ENCODE measurements at regions not wholly inside any gene's neighbourhood (a gene's known extent, or its start where the extent isn't known, plus 50 kb on each side); places are given as distances from the start of the nearest gene placed in this dataset.

GRCh38 chr1:220327106-220327505, 54.9 kb upstream of the RAB3GAP2 start:
- no peaks in the 10 kb centered on the region for H3K36me3 ChIP-seq (ENCODE audit: control insufficient read depth, low read depth, low read length)
- H3K9me3 ChIP-seq (ENCODE audit: control insufficient read depth, low read depth, low read length), result no peaks in the 10 kb centered on the region
- no peaks in the 10 kb centered on the region for H3K27me3 ChIP-seq (ENCODE audit: control insufficient read depth, insufficient read depth, low read length)
- H3K4me3 ChIP-seq (ENCODE audit: low read length), result no peak overlapping the region
- H3K4me1 ChIP-seq (ENCODE audit: control insufficient read depth, low read depth, low read length), result peaks cover 8% of the 10 kb centered on the region
- H3K9ac ChIP-seq (ENCODE audit: low read length), result no peak overlapping the region
- no peak overlapping the region for H3K27ac ChIP-seq (ENCODE audit: low read length)

DNA sequence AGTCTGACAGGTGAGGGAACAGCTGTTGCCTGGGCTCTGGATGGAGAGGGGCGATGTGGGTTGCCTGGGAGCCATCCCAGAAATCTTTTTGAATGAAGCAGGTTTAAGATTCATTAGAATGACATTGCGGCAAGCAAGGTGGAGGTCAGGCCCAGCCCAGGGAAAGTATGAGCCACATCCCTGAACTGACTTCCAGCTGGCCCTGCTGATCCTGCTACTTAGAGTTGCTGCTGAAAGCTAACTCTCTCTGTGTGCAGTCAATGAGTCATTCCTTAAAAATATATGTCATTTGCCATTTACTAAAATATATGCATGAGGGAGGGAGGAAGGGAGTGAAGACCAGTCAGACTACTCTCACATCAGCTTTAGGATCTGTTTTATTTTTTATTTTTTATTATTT, 54.3 kb upstream of the RAB3GAP2 start:
- Histone ChIP-seq H3K36me3 (ENCODE audit: control insufficient read depth, low read depth, low read length) (no peaks in the 10 kb centered on the region), H3K4me1 (ENCODE audit: control insufficient read depth, low read depth, low read length) (peaks cover 8% of the 10 kb centered on the region), H3K9me3 (ENCODE audit: control insufficient read depth, low read depth, low read length) (no peaks in the 10 kb centered on the region), H3K9ac (ENCODE audit: low read length) (no peak overlapping the region), H3K4me3 (ENCODE audit: low read length) (no peak overlapping the region), H3K27ac (ENCODE audit: low read length) (no peak overlapping the region), H3K27me3 (ENCODE audit: control insufficient read depth, insufficient read depth, low read length) (no peaks in the 10 kb centered on the region)

DNA sequence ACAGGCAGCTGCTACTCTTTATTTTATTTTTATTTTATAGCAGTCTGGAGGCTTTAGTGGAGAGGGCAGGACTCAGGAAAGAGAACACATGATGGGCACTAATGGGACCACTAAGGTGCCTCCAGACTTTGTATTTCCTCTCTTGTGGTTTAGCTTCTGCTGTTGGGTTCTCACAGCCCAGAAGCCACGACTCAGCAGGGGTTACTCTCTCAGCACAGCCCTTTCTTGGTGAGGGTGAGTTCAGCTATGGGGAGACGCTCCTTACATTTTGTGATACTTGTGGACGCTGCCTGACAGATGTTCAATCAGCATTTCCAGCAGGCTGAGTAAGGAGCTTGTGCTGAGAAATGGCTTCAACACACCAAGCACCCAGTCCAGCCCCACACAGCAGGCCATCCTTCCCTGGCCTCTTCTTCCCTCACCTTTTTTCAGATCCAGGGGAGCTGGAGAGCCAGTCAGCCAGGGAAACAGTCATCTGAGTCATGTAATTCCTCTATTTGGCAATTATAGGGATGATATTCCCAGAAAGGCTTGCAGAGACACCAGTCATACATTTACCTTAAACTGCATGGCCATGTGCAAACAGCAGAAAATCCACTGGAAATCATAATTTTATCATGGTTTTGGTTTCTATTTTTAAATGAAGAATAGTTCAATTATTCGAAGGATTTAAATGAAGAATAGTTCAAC, 53.2 kb upstream of the RAB3GAP2 start:
- Histone ChIP-seq H3K4me1 (ENCODE audit: control insufficient read depth, low read depth, low read length) (peaks cover 8% of the 10 kb centered on the region), H3K9ac (ENCODE audit: low read length) (no peak overlapping the region)

DNA sequence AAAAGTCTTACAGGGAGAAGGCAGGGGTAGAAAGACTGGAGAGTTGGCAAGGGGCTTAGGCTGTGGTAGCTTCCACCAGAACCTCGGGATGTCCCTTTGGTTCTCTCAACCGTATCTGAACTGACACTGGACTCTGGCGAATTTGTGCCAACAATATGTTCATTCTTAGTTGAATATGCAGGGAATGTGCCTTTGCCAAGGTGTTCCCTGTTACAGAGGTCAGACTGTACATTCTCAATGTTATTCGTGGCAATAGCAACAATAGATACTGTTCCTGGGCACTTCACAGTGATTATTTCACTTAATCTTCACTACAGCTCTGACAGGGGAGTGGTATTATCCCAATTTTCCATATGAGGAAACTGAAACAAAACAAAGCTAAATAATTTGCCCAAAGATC, 51.5 kb upstream of the RAB3GAP2 start:
- no peaks in the 10 kb centered on the region for H3K36me3 ChIP-seq (ENCODE audit: control insufficient read depth, low read depth, low read length)

More for the DNA sequence above, 53.2 kb upstream of the RAB3GAP2 start:
- H3K9me3 ChIP-seq (ENCODE audit: control insufficient read depth, low read depth, low read length), result no peaks in the 10 kb centered on the region
- H3K27me3 ChIP-seq (ENCODE audit: control insufficient read depth, insufficient read depth, low read length), result no peaks in the 10 kb centered on the region
- H3K4me3 ChIP-seq (ENCODE audit: low read length), result no peak overlapping the region
- no peaks in the 10 kb centered on the region for H3K36me3 ChIP-seq (ENCODE audit: control insufficient read depth, low read depth, low read length)
- H3K27ac ChIP-seq (ENCODE audit: low read length), result no peak overlapping the region

DNA sequence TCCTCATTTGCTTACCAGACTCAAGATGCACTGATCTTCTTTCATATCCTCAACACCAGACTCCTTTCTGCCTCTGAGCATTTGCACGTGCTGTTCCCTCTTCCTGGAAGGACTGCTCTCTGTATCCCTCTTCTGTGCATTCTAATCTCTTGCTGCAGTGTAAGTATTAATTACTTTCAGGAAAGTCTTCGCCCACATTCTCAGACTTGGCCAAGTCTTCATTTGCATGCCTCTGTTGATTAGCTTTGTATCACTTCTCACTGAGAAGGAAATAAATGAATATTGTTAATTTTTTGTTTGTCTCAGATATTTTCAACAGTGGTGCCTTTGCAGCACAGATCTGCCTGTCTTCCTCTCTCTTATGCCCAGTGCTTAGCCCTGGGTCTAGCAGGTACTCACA, 50.3 kb upstream of the RAB3GAP2 start:
- H3K9me3 ChIP-seq (ENCODE audit: control insufficient read depth, low read depth, low read length), result no peaks in the 10 kb centered on the region
- H3K27me3 ChIP-seq (ENCODE audit: control insufficient read depth, insufficient read depth, low read length), result no peaks in the 10 kb centered on the region
- no peak overlapping the region for H3K4me3 ChIP-seq (ENCODE audit: low read length)
- H3K9ac ChIP-seq (ENCODE audit: low read length), result no peak overlapping the region
- no peak overlapping the region for H3K27ac ChIP-seq (ENCODE audit: low read length)
- H3K4me1 ChIP-seq (ENCODE audit: control insufficient read depth, low read depth, low read length), result no peaks in the 10 kb centered on the region
- no peaks in the 10 kb centered on the region for H3K36me3 ChIP-seq (ENCODE audit: control insufficient read depth, low read depth, low read length)

More for the DNA sequence above, 51.5 kb upstream of the RAB3GAP2 start:
- H3K9ac ChIP-seq (ENCODE audit: low read length), result no peak overlapping the region
- H3K4me1 ChIP-seq (ENCODE audit: control insufficient read depth, low read depth, low read length), result no peaks in the 10 kb centered on the region
- H3K27ac ChIP-seq (ENCODE audit: low read length), result no peak overlapping the region
- H3K9me3 ChIP-seq (ENCODE audit: control insufficient read depth, low read depth, low read length), result no peaks in the 10 kb centered on the region
- H3K27me3 ChIP-seq (ENCODE audit: control insufficient read depth, insufficient read depth, low read length), result no peaks in the 10 kb centered on the region
- H3K4me3 ChIP-seq (ENCODE audit: low read length), result no peak overlapping the region

Measured in iPS-18a (cell line).